Peyer's patch (tissue), 4 donors: ENCODE measurements at regions not wholly inside any gene's neighbourhood (a gene's known extent, or its start where the extent isn't known, plus 50 kb on each side); places are given as distances from the start of the nearest gene placed in this dataset.

Experiments
- DNase-seq, 3 donors: peaks; one replicate each; pipeline ENCODE4 v3.0.0-alpha.2; 2017 to 2019
- H3K27ac ChIP-seq, 4 donors: fragments of 200-600 bp; sonication (generic); one replicate each; pipeline ENCODE4 v1.5.1; 2016 to 2019
- H3K27me3 ChIP-seq, 2 donors: fragments of 200-600 bp; sonication (generic); one replicate each; pipeline ENCODE4 v1.5.1; 2019
- H3K36me3 ChIP-seq, 3 donors: fragments of 200-600 bp; sonication (generic); one replicate each; pipeline ENCODE4 v1.5.1; 2016 to 2019
- H3K4me1 ChIP-seq, 4 donors: fragments of 200-600 bp; sonication (generic); one replicate each; pipeline ENCODE4 v1.5.1; 2016 to 2019
- H3K4me3 ChIP-seq, 4 donors: fragments of 200-600 bp; sonication (generic); 1 replicate in 3 of 4; 2 replicates in 1 of 4; pipeline ENCODE4 v1.5.1; 2016 to 2019; ENCODE audit warnings: mild to moderate bottlenecking in 1 of 4
- H3K9me3 ChIP-seq, 4 donors: fragments of 200-600 bp; sonication (generic); one replicate each; pipeline ENCODE4 v1.5.1; 2016 to 2019; ENCODE audit warnings: mild to moderate bottlenecking in 1 of 4
- CTCF ChIP-seq, 6 experiments: fragments of 450-650 bp in 4 of 6; fragments of 200-600 bp in 2 of 6; sonication (generic) in 1 of 6; IDR thresholded peaks; one replicate each; pipeline ENCODE4 v1.5.1; 2017 to 2019; ENCODE audit warnings: antibody characterized with exemption in 6 of 6, mild to moderate bottlenecking in 3 of 6, moderate library complexity in 1 of 6
- POLR2A ChIP-seq, 2 donors: fragments of 450-650 bp; IDR thresholded peaks; one replicate each; pipeline ENCODE4 v1.5.1; 2017; ENCODE audit warnings: antibody characterized with exemption in 2 of 2, mild to moderate bottlenecking in 2 of 2, moderate library complexity in 2 of 2

- Histone ChIP-seq H3K9me3 (no peaks in the 10 kb centered on the region), H3K27ac (no peak overlapping the region), H3K4me3 (no peak overlapping the region), H3K36me3 (no peaks in the 10 kb centered on the region), H3K4me1 (peaks cover 0 to 30% (median 0%) of the 10 kb centered on the region in 4 donors), H3K27me3 (no peaks in the 10 kb centered on the region)
- no peak for DNase-seq
- TF ChIP-seq POLR2A (IDR thresholded peaks at IDR 0.05) (no peak), CTCF (IDR thresholded peaks at IDR 0.05) (no peak)
Measured at GRCh38 chr6:222468-222867, 69.8 kb upstream of the DUSP22 start.

GRCh38 chr6:223136-223535 is 69.2 kb upstream of the DUSP22 start:
- Histone ChIP-seq H3K9me3 (no peaks in the 10 kb centered on the region), H3K4me3 (no peak overlapping the region), H3K27me3 (no peaks in the 10 kb centered on the region), H3K27ac (no peak overlapping the region), H3K36me3 (no peaks in the 10 kb centered on the region), H3K4me1 (peaks cover 0 to 26% (median 0%) of the 10 kb centered on the region in 4 donors)
- no peak for DNase-seq
- TF ChIP-seq CTCF (IDR thresholded peaks at IDR 0.05) (no peak), POLR2A (IDR thresholded peaks at IDR 0.05) (no peak)

GRCh38 chr6:223763-224162 is 68.5 kb upstream of the DUSP22 start:
- DNase-seq = no peak
- TF ChIP-seq POLR2A (IDR thresholded peaks at IDR 0.05) (no peak), CTCF (IDR thresholded peaks at IDR 0.05) (no peak)
- no peaks in the 10 kb centered on the region for H3K27me3 ChIP-seq

GRCh38 chr6:224350-224749 is 67.9 kb upstream of the DUSP22 start:
- Histone ChIP-seq H3K27me3 (no peaks in the 10 kb centered on the region), H3K27ac (no peak overlapping the region), H3K36me3 (no peaks in the 10 kb centered on the region), H3K4me3 (no peak overlapping the region), H3K9me3 (no peaks in the 10 kb centered on the region), H3K4me1 (peaks cover 0 to 17% (median 0%) of the 10 kb centered on the region in 4 donors)
- TF ChIP-seq CTCF (IDR thresholded peaks at IDR 0.05) = no peak
- no peak for TF ChIP-seq POLR2A (IDR thresholded peaks at IDR 0.05)
- no peak for DNase-seq

More at GRCh38 chr6:223763-224162, 68.5 kb upstream of the DUSP22 start:
- no peak overlapping the region for H3K27ac ChIP-seq
- no peaks in the 10 kb centered on the region for H3K9me3 ChIP-seq
- H3K36me3 ChIP-seq = no peaks in the 10 kb centered on the region
- no peak overlapping the region for H3K4me3 ChIP-seq
- peaks cover 0 to 20% (median 0%) of the 10 kb centered on the region in 4 donors for H3K4me1 ChIP-seq

GRCh38 chr6:225121-225721 is 67.1 kb upstream of the DUSP22 start:
- peak overlapping the region in 1 of 4 donors; percentile 1 for H3K4me3 ChIP-seq
- DNase-seq = peak in 2 of 3 donors; percentile 35 to 56
- no peaks in the 10 kb centered on the region for H3K27me3 ChIP-seq
- peak overlapping the region in 3 of 4 donors; percentile 0 to 43 (median 22) for H3K27ac ChIP-seq
- H3K9me3 ChIP-seq = no peaks in the 10 kb centered on the region
- no peak for TF ChIP-seq CTCF (IDR thresholded peaks at IDR 0.05)
- TF ChIP-seq POLR2A (IDR thresholded peaks at IDR 0.05) = no peak
- H3K36me3 ChIP-seq = no peaks in the 10 kb centered on the region
- peaks cover 0 to 10% (median 0%) of the 10 kb centered on the region in 4 donors for H3K4me1 ChIP-seq
